ENCODE measurements at regions not wholly inside any gene's neighbourhood (a gene's known extent, or its start where the extent isn't known, plus 50 kb on each side); places are given as distances from the start of the nearest gene placed in this dataset.

DNA sequence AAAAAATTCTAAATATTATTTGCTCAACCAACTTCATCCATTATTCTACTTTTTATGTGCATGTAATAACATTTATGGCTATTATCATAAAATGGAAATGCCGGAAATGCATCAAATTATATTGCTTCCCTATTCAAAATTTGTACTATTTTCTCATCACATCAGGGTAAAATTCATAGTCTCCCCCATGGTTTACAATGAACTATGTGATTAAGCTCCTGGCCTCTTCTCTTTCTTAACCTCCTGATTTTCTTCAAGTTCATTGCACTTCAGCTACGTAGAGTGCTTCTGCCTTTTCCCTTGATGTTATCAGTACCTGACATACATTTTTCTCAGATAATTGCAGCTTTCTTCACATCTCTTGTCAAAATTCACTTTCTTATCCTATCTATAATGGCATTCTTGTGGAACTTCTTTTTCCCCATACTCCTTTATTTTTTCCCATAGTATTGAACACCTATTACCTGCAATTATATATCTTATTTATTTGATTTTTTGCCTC is 699.1 kb upstream of the ADGRB3 start:
- TF ChIP-seq TCF7L2 (IDR thresholded peaks at IDR 0.05; ENCODE audit: borderline replicate concordance, low read depth, low read length) (no peak), ZBTB20 (tag by site-specific recombination; IDR thresholded peaks at IDR 0.05) (no peak)

Measured in HEK293 (cell line).